Left lung (tissue), 4 donors: ENCODE measurements at regions not wholly inside any gene's neighbourhood (a gene's known extent, or its start where the extent isn't known, plus 50 kb on each side); places are given as distances from the start of the nearest gene placed in this dataset.
A peak's percentile ranks its signal among the peaks of the same experiment; 100 is the strongest.

Experiments
- ATAC-seq: fragments of 200-7000 bp; cut with Tn5 transposase; one replicate; pipeline ENCODE4 v1.9.1; 2020; ENCODE audit warnings: moderate library complexity
- DNase-seq, 4 donors: peaks; one replicate each; pipeline ENCODE4 v3.0.0-alpha.2; 2013 to 2020
- H3K27ac ChIP-seq, 2 donors: fragments of 200-600 bp; sonication (generic) in 1 of 2; one replicate each; pipeline versions ENCODE4 v1.5.0 to v1.8.0; 2020 to 2021
- H3K27me3 ChIP-seq, 2 donors: fragments of 200-600 bp; sonication (generic) in 1 of 2; one replicate each; pipeline versions ENCODE4 v1.5.0 to v1.8.0; 2020 to 2021
- H3K36me3 ChIP-seq, 2 donors: fragments of 200-600 bp; sonication (generic) in 1 of 2; one replicate each; pipeline versions ENCODE4 v1.5.0 to v1.8.0; 2020 to 2021
- H3K4me1 ChIP-seq, 2 donors: fragments of 200-600 bp; one replicate each; pipeline ENCODE4 v1.8.0; 2021
- H3K4me3 ChIP-seq, 2 donors: fragments of 200-600 bp; sonication (generic) in 1 of 2; one replicate each; pipeline versions ENCODE4 v1.5.0 to v1.8.0; 2020 to 2021; ENCODE audit warnings: mild to moderate bottlenecking in 1 of 2
- H3K9me3 ChIP-seq, 2 donors: fragments of 200-600 bp; sonication (generic) in 1 of 2; one replicate each; pipeline versions ENCODE4 v1.5.0 to v1.8.0; 2020 to 2021
- CTCF ChIP-seq, 2 donors: fragments of 200-600 bp; sonication (generic) in 1 of 2; IDR thresholded peaks; one replicate each; pipeline versions ENCODE4 v1.5.0 to v1.8.0; 2021; ENCODE audit warnings: antibody characterized with exemption in 2 of 2
- intact Hi-C, 2 donors: fragments of 100-400 bp; cut with DNase I; formaldehyde crosslinking; loops; one replicate each; pipeline versions ENCODE4 v1.11.2 to v1.14.2; 2022
- donor health status: DM: no; HTN: yes; CAD: no.
- donor health status: DM: no; HTN: no; CAD: no.

GRCh38 chr4:167290678-167291077 lies 56.4 kb upstream of the SPOCK3 start:
- H3K27me3 ChIP-seq, result no peaks in the 10 kb centered on the region
- H3K4me3 ChIP-seq, result no peak overlapping the region
- H3K4me1 ChIP-seq, result no peaks in the 10 kb centered on the region
- no peak for ATAC-seq
- TF ChIP-seq CTCF (IDR thresholded peaks at IDR 0.05), result peak in 1 of 2 donors; percentile 23
- peak in 1 of 4 donors; percentile 3 for DNase-seq
- H3K9me3 ChIP-seq, result peaks cover 0 to 6% of the 10 kb centered on the region in 2 donors
- no peaks in the 10 kb centered on the region for H3K36me3 ChIP-seq
- intact Hi-C loops, result no loop called here
- no peak overlapping the region for H3K27ac ChIP-seq

GRCh38 chr4:167308876-167309275 lies 74.6 kb upstream of the SPOCK3 start:
- Histone ChIP-seq H3K9me3 (peaks cover 0 to 5% of the 10 kb centered on the region in 2 donors), H3K4me1 (no peaks in the 10 kb centered on the region), H3K4me3 (no peak overlapping the region), H3K27ac (no peak overlapping the region), H3K27me3 (no peaks in the 10 kb centered on the region), H3K36me3 (no peaks in the 10 kb centered on the region)
- DNase-seq, result no peak
- no peak for ATAC-seq
- intact Hi-C loops, result no loop called here
- no peak for TF ChIP-seq CTCF (IDR thresholded peaks at IDR 0.05)

- ATAC-seq (no peak), DNase-seq (no peak)
- intact Hi-C loops, result no loop called here
- Histone ChIP-seq H3K27me3 (no peaks in the 10 kb centered on the region), H3K36me3 (no peaks in the 10 kb centered on the region), H3K9me3 (peaks cover 0 to 5% of the 10 kb centered on the region in 2 donors), H3K4me3 (no peak overlapping the region), H3K27ac (no peak overlapping the region), H3K4me1 (no peaks in the 10 kb centered on the region)
- TF ChIP-seq CTCF (IDR thresholded peaks at IDR 0.05), result no peak
Measured at GRCh38 chr4:167321299-167321698, 87.0 kb upstream of the SPOCK3 start.

GRCh38 chr4:167339781-167340180 lies 105.5 kb upstream of the SPOCK3 start:
- ATAC-seq, result no peak
- no peaks in the 10 kb centered on the region for H3K27me3 ChIP-seq
- intact Hi-C loops, result no loop called here
- H3K4me1 ChIP-seq, result no peaks in the 10 kb centered on the region
- H3K27ac ChIP-seq, result no peak overlapping the region
- no peak for TF ChIP-seq CTCF (IDR thresholded peaks at IDR 0.05)
- peaks cover 0 to 20% of the 10 kb centered on the region in 2 donors for H3K9me3 ChIP-seq
- no peak for DNase-seq
- no peaks in the 10 kb centered on the region for H3K36me3 ChIP-seq
- H3K4me3 ChIP-seq, result no peak overlapping the region

GRCh38 chr4:167359711-167360110 lies 125.4 kb upstream of the SPOCK3 start:
- Histone ChIP-seq H3K27me3 (no peaks in the 10 kb centered on the region), H3K27ac (no peak overlapping the region), H3K36me3 (no peaks in the 10 kb centered on the region), H3K4me1 (no peaks in the 10 kb centered on the region), H3K9me3 (no peaks in the 10 kb centered on the region), H3K4me3 (no peak overlapping the region)
- ATAC-seq (peak; percentile 30), DNase-seq (no peak)
- intact Hi-C loops, result no loop called here
- no peak for TF ChIP-seq CTCF (IDR thresholded peaks at IDR 0.05)
